Activated CD4-positive, alpha-beta T cell treated with anti-CD3 and anti-CD28 coated beads, Interleukin-2, amount 10 ng/mL, durations not matched to agents 7 days and 5 days (primary cell): ENCODE measurements at regions not wholly inside any gene's neighbourhood (a gene's known extent, or its start where the extent isn't known, plus 50 kb on each side); places are given as distances from the start of the nearest gene placed in this dataset.

Experiments
- CTCF ChIA-PET: fragments of 350-600 bp; sonication (Branson Sonifier 250); formaldehyde crosslinking; loops from one replicate; lab custom pipeline; 2021; ENCODE audit warnings: antibody characterized with exemption; lab: Charles Lee
- POLR2A ChIA-PET: fragments of 350-600 bp; sonication (Branson Sonifier 250); formaldehyde crosslinking; loops from one replicate; lab custom pipeline; 2021; ENCODE audit warnings: antibody characterized with exemption; lab: Charles Lee
- DNase-seq: peaks from one replicate; pipeline ENCODE4 v3.0.0-alpha.2; 2020
- H3K27ac Mint-ChIP-seq: one replicate; pipeline ENCODE4 v1.8.0; 2021; ENCODE audit warnings: mild to moderate bottlenecking, moderate library complexity, mixed read lengths
- H3K27me3 Mint-ChIP-seq: one replicate; pipeline ENCODE4 v1.8.0; 2021; ENCODE audit warnings: mixed read lengths
- H3K36me3 Mint-ChIP-seq: one replicate; pipeline ENCODE4 v1.8.0; 2021; ENCODE audit warnings: low read depth, mixed read lengths
- H3K4me1 Mint-ChIP-seq: one replicate; pipeline ENCODE4 v1.8.0; 2021; ENCODE audit warnings: mixed read lengths
- H3K4me3 Mint-ChIP-seq: one replicate; pipeline ENCODE4 v1.8.0; 2021; ENCODE audit warnings: mild to moderate bottlenecking, moderate library complexity, mixed read lengths
- H3K9me3 Mint-ChIP-seq: one replicate; pipeline ENCODE4 v1.8.0; 2021; ENCODE audit warnings: mixed read lengths

DNA sequence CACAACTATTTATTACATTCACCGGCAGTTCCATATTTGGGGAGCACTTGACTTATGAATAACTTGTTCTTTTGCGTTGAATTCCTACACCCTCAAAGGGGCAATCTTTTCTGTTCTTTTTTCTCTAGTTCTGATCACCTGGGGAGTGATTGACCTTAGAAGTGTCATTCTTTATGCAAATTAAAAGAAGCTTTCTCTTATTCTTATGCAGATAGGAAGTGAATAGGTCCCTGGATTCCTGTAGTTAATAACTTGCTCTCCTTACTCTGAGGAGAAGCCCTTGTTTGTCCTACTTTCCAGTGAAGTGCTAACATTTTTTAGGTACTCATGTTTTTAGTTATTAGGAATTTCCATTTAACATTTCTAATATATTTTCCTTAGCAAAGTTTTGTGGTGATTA, 569.8 kb upstream of the LRRTM1 start:
- DNase-seq = no peak
- H3K36me3 Mint-ChIP-seq = no peaks in the 10 kb centered on the region
- no peak overlapping the region for H3K4me3 Mint-ChIP-seq
- no peaks in the 10 kb centered on the region for H3K4me1 Mint-ChIP-seq
- no peaks in the 10 kb centered on the region for H3K27me3 Mint-ChIP-seq
- ChIA-PET CTCF (no interaction called here), POLR2A (no interaction called here)
- H3K27ac Mint-ChIP-seq = no peak overlapping the region
- H3K9me3 Mint-ChIP-seq = peaks cover 18% of the 10 kb centered on the region

DNA sequence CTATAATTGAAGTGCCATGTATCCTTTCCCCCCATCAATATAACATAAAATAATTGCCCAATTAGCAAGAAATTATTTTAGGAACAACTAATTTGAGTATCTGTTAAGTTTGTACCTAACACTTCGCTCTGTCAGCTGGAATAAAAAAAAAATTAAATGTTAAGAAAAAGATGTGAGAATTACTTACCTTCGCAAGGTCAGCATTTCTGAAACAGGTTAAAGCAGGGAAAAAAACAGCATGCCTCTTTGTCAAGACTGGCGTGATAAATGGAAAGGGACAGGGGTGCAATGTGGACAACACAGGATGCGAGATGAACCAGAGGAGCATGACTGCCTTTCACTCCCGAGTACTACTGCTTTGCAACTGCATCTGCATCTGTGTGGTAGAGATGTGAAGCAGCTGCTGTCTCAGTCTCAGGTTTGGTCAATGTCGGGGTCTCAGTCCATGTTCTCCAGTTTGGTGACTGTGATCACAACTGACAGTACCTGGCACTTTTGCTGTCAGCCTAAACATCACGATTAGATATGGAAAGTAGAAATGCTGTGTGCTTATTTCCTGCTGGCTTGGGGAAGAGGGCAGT, 565.4 kb upstream of the LRRTM1 start:
- no peaks in the 10 kb centered on the region for H3K27me3 Mint-ChIP-seq
- POLR2A ChIA-PET = no interaction called here
- peaks cover 16% of the 10 kb centered on the region for H3K9me3 Mint-ChIP-seq
- CTCF ChIA-PET = no interaction called here
- no peak overlapping the region for H3K27ac Mint-ChIP-seq
- no peak overlapping the region for H3K4me3 Mint-ChIP-seq
- H3K36me3 Mint-ChIP-seq = no peaks in the 10 kb centered on the region
- no peak for DNase-seq
- H3K4me1 Mint-ChIP-seq = no peaks in the 10 kb centered on the region

DNA sequence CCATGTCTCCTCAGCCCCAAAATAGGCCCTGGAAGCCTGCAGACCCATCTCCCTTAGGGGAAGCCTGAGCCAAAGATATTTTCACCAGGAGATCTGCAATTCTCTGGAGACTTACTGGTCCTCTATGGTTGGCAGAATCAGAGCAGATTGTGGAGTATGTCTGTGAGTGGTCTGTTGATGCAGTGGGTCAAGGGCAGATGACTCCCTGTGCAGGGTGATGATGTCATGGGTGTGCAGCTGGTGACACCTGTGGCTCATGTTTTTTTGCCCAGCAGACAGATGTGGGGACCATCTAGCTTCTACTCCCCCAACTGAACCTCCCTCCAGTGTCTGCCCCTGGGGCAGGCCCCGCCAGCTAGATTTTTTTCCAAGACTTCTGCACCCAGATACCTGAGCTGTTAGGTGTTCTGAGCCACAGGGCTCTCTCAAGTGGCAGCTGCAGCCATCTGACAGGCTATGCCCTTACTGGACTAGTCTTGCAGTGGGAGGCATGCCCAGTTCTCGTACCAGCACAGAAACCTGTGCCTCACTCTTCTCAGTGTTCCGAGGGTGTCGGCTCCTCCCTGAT, 558.7 kb upstream of the LRRTM1 start:
- CTCF ChIA-PET = no interaction called here
- H3K4me3 Mint-ChIP-seq = no peak overlapping the region

DNA sequence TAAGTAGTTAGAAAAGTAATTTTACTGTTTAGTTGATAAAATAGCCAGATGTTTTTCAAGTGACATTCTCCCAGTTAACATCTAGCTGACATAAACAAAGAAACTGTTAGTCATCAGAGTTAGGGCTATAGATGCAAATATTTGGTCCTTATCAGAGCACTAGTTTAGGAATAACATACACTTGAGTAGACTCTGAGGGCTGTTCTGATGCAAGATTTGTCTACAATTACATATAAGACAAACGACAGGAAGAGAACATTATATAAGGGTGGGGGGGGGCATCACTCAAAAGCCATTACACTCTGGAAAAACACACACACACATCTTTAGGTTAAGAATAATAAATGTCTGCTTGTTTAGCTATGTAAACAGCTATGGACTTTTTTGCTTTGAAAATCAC, 554.4 kb upstream of the LRRTM1 start:
- H3K36me3 Mint-ChIP-seq = no peaks in the 10 kb centered on the region
- no peaks in the 10 kb centered on the region for H3K27me3 Mint-ChIP-seq
- H3K4me1 Mint-ChIP-seq = no peaks in the 10 kb centered on the region
- no peak overlapping the region for H3K27ac Mint-ChIP-seq
- no peak for DNase-seq
- ChIA-PET CTCF (no interaction called here), POLR2A (no interaction called here)
- H3K9me3 Mint-ChIP-seq = peaks cover under 1% of the 10 kb centered on the region
- H3K4me3 Mint-ChIP-seq = no peak overlapping the region

More for the DNA sequence above, 558.7 kb upstream of the LRRTM1 start:
- Mint-ChIP-seq H3K27me3 (no peaks in the 10 kb centered on the region), H3K36me3 (no peaks in the 10 kb centered on the region), H3K27ac (no peak overlapping the region), H3K4me1 (no peaks in the 10 kb centered on the region), H3K9me3 (peaks cover 13% of the 10 kb centered on the region)
- POLR2A ChIA-PET = no interaction called here
- no peak for DNase-seq

DNA sequence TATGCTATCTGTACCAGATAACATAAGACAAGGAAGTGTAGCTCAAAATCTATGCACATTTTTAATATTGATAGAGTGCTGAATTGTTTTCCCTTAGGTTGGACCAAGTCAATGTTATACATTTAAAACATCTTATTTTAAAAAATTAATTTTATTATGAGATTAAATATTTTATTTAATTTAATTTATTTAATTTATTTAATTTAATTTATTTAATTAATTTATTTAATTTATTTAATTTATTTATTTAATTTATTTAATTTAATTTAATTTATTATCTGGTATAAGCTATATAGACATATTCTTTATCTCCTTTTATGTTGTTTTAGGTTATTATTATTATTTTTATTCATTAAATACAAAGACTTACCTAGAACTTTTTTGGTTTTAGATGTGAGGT, 551.7 kb upstream of the LRRTM1 start:
- no peaks in the 10 kb centered on the region for H3K4me1 Mint-ChIP-seq
- POLR2A ChIA-PET = no interaction called here
- no peaks in the 10 kb centered on the region for H3K27me3 Mint-ChIP-seq
- CTCF ChIA-PET = no interaction called here
- no peak overlapping the region for H3K4me3 Mint-ChIP-seq
- no peaks in the 10 kb centered on the region for H3K36me3 Mint-ChIP-seq
- H3K27ac Mint-ChIP-seq = no peak overlapping the region
- DNase-seq = no peak
- peaks cover 6% of the 10 kb centered on the region for H3K9me3 Mint-ChIP-seq

DNA sequence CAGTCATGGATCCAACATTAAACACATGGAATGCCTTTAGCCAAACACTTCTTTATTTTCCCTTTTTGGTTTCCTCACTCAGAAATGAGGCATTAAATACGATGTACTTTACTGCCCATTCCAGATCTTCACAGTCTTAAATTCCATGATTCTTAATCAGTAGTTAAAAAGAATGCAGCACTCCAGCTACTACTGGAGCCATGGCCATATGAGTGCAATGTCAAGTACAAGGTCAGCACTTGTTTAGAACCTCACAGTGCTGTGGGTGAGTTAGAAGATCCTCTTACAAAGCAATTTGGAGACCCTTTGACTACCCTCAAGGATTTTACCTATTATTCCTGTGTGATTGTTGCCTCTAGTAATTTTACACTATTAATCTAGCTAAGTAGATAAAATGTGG, 550.3 kb upstream of the LRRTM1 start:
- no peak overlapping the region for H3K4me3 Mint-ChIP-seq
- peaks cover 8% of the 10 kb centered on the region for H3K9me3 Mint-ChIP-seq
- no peaks in the 10 kb centered on the region for H3K36me3 Mint-ChIP-seq
- ChIA-PET POLR2A (no interaction called here), CTCF (no interaction called here)
- DNase-seq = no peak
- no peaks in the 10 kb centered on the region for H3K4me1 Mint-ChIP-seq
- H3K27ac Mint-ChIP-seq = no peak overlapping the region
- H3K27me3 Mint-ChIP-seq = no peaks in the 10 kb centered on the region

DNA sequence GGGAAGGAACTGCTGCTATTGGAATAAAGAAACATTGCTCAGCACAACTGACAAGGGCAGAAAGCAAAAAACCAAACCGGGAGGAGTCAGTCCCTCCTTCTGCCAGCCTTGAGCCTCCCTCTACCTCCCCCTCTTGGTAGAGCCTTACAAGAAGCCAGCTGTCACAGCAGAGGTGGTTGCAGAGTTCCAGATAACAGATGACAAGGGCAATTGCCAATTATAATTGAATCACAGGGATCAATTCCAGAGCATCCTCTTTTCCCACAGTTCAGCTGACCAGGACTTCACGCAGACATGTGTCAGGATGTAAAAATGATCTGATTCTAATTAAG, 548.2 kb upstream of the LRRTM1 start:
- H3K27ac Mint-ChIP-seq = no peak overlapping the region
- H3K4me1 Mint-ChIP-seq = no peaks in the 10 kb centered on the region
- DNase-seq = no peak
- ChIA-PET CTCF (no interaction called here), POLR2A (no interaction called here)
- H3K4me3 Mint-ChIP-seq = no peak overlapping the region
- no peaks in the 10 kb centered on the region for H3K36me3 Mint-ChIP-seq
- peaks cover 11% of the 10 kb centered on the region for H3K9me3 Mint-ChIP-seq
- no peaks in the 10 kb centered on the region for H3K27me3 Mint-ChIP-seq

DNA sequence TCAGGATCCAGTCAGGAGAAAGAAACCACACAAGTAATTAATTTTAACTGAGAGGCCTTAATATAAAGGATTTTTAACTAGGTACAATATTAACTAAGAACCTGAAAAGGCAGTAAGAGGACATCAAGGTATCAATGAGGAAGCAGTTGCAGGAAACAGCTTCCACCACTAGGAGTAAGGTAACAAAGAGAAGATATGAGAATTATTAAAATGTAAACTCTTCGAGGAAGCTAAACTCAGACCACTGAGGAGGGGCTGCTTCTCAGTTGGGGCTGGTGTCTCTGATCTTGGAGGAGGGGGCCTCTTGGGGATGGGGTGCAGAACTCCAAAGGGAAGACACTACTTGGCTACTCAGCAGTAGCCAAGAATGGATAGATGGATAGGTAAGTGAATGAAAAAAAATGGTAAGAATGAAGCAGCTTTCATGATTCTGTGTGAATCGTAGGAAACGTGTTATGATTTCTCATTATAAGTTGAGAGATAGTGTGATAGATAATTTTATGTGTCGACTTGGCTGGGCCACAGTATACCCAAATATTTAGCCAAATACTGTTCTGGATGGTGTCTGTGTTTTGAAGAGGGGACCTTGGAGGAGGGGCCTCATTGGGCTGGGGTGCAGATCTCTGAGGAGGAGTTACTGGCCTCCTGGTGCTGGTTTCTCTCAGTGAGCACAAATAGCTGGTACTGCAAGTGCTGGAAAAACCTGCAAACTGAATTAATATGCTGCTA, 547.7 kb upstream of the LRRTM1 start:
- POLR2A ChIA-PET = no interaction called here
- no peaks in the 10 kb centered on the region for H3K36me3 Mint-ChIP-seq

DNA sequence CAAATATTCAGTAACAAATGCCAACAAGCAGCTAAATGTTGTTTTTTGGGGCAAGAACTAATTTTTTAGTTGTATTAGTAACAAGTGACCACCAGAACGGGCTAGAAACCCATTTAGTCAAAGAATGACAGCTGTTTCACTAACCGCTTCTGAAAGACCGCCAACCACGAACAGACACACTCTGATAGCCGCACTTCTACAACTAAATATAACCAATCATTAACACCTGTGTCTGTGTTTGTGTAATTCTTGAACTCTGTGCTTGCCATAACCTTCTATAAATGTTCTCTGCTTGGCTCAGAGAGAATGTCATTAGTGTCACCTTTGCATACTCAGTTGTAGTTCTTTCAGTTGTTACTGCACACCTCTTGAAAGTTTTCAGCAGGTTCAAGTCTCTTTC, 526.3 kb upstream of the LRRTM1 start:
- ChIA-PET POLR2A (no interaction called here), CTCF (no interaction called here)
- no peak overlapping the region for H3K27ac Mint-ChIP-seq
- H3K4me3 Mint-ChIP-seq = no peak overlapping the region
- peaks cover 12% of the 10 kb centered on the region for H3K9me3 Mint-ChIP-seq
- H3K27me3 Mint-ChIP-seq = no peaks in the 10 kb centered on the region
- H3K4me1 Mint-ChIP-seq = no peaks in the 10 kb centered on the region
- no peaks in the 10 kb centered on the region for H3K36me3 Mint-ChIP-seq
- no peak for DNase-seq

More for the DNA sequence above, 547.7 kb upstream of the LRRTM1 start:
- Mint-ChIP-seq H3K4me1 (no peaks in the 10 kb centered on the region), H3K4me3 (no peak overlapping the region), H3K27me3 (no peaks in the 10 kb centered on the region), H3K9me3 (peaks cover 11% of the 10 kb centered on the region), H3K27ac (no peak overlapping the region)
- DNase-seq = no peak
- CTCF ChIA-PET = no interaction called here

DNA sequence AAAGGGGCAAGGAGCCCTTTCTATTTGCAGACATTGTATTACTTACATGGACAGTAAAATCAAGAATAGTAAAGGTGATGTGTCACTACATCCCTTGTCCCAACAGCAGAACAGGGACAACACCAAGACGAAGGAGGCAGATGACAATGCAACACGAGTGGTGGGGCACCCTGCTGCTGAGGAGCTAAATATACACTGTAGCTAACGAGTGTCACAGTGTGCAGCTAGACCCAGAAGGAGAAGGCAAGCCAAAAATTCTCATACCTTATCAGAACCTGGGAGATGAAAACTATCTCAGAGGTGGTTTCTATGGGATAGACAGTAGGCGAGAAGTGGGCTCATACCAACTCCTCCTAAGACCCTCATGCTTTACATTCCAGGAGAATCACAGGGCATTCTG, 518.4 kb upstream of the LRRTM1 start:
- ChIA-PET CTCF (no interaction called here), POLR2A (no interaction called here)
- H3K9me3 Mint-ChIP-seq = peaks cover 12% of the 10 kb centered on the region
- no peaks in the 10 kb centered on the region for H3K4me1 Mint-ChIP-seq
- no peaks in the 10 kb centered on the region for H3K36me3 Mint-ChIP-seq
- no peak overlapping the region for H3K4me3 Mint-ChIP-seq
- no peaks in the 10 kb centered on the region for H3K27me3 Mint-ChIP-seq
- DNase-seq = no peak
- H3K27ac Mint-ChIP-seq = no peak overlapping the region

DNA sequence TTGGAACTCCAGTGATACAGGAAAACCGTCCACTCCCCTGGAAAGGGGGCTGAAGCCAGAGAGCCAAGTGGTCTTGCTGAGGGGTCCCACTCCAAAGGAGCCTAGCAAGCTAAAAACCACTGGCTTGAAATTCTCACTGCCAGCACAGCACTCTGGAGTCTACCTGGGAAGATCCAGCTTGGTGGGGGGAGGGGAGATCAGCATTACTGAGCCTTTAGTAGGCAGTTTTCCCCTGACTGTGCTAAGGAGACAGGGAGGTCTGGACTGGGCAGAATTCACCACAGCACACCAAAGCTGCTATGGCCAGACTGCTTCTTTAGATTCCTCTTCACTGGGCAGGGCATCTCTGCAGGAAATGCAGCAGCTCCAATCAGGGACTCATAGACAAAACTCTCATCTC, 510.7 kb upstream of the LRRTM1 start:
- Mint-ChIP-seq H3K4me3 (no peak overlapping the region), H3K27me3 (no peaks in the 10 kb centered on the region), H3K27ac (no peak overlapping the region), H3K9me3 (peaks cover 37% of the 10 kb centered on the region), H3K4me1 (no peaks in the 10 kb centered on the region), H3K36me3 (no peaks in the 10 kb centered on the region)
- no peak for DNase-seq
- ChIA-PET POLR2A (no interaction called here), CTCF (no interaction called here)

DNA sequence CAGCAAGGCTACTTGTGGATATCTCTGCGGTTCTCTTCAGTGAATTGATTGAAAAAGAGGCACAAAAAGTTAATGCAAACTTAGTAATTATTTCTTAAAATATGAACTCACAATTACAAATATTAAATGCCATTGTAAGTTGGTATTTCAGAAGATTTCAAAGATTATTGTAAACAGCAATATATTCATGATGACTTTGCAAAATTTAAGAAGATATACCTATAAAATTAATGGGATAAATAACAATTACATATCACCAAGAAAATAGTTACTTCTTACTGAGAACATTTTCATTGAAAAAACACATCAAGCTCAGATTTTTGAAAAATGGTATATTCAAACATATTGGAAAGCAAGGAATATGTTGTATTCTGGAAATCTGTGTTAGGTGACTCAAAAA, 482.0 kb upstream of the LRRTM1 start:
- no peak for DNase-seq
- H3K27me3 Mint-ChIP-seq = no peaks in the 10 kb centered on the region
- no peaks in the 10 kb centered on the region for H3K36me3 Mint-ChIP-seq
- no peaks in the 10 kb centered on the region for H3K4me1 Mint-ChIP-seq
- no peak overlapping the region for H3K4me3 Mint-ChIP-seq
- POLR2A ChIA-PET = no interaction called here
- H3K27ac Mint-ChIP-seq = no peak overlapping the region
- H3K9me3 Mint-ChIP-seq = peaks cover 5% of the 10 kb centered on the region
- CTCF ChIA-PET = no interaction called here

DNA sequence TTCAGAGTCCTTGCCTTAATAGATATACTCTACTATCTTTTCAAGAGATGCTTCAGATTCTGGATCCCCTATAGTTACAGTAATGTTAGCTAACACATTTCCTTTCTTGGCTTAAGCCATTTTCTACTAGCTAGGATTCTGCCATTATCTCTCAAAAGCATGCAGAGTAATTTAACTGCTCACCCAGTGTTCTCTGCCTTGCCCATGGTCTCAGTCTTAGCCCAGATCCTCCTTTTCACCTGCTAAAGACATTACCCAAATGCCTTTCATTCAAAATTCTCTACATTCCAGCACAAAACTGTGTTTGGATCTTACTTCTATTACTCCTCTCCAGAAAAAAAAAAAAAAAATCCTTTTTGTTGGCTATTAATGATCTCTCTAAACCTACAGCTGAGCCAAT, 474.2 kb upstream of the LRRTM1 start:
- H3K36me3 Mint-ChIP-seq = no peaks in the 10 kb centered on the region
- ChIA-PET POLR2A (no interaction called here), CTCF (no interaction called here)
- H3K4me1 Mint-ChIP-seq = no peaks in the 10 kb centered on the region
- no peak overlapping the region for H3K27ac Mint-ChIP-seq
- DNase-seq = no peak
- H3K27me3 Mint-ChIP-seq = no peaks in the 10 kb centered on the region
- no peak overlapping the region for H3K4me3 Mint-ChIP-seq
- peaks cover 8% of the 10 kb centered on the region for H3K9me3 Mint-ChIP-seq

DNA sequence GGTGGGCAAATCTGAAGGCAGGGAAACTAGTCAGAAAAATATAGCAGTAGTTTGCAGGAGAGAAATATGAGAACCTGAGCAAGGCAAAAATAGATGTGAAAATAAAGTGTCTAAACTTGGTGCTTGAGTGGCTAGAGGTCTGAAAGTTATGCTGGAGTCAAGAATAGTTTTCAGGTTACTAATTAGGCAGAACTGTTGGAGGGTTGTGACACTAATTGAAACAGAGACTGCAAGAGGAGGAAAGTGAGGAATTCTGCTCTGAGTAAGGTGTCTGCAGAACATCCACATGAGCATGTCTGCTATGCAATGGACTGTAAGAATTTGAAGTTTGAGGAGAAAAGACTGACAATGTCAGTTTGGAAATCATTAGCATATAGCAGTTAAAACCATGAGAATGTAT, 444.0 kb upstream of the LRRTM1 start:
- H3K4me3 Mint-ChIP-seq = no peak overlapping the region
- no peak for DNase-seq
- peaks cover 9% of the 10 kb centered on the region for H3K9me3 Mint-ChIP-seq
- POLR2A ChIA-PET = no interaction called here
- no peaks in the 10 kb centered on the region for H3K27me3 Mint-ChIP-seq
- CTCF ChIA-PET = no interaction called here
- no peaks in the 10 kb centered on the region for H3K4me1 Mint-ChIP-seq
- no peak overlapping the region for H3K27ac Mint-ChIP-seq
- no peaks in the 10 kb centered on the region for H3K36me3 Mint-ChIP-seq
